GM23248 (cell line): ENCODE measurements at regions not wholly inside any gene's neighbourhood (a gene's known extent, or its start where the extent isn't known, plus 50 kb on each side); places are given as distances from the start of the nearest gene placed in this dataset.

Experiments
- EZH2 ChIP-seq: fragments of 200-600 bp; sonication (generic); IDR thresholded peaks from 2 replicates; pipeline ENCODE4 v1.6.1; 2018; ENCODE audit warnings: antibody characterized with exemption, mild to moderate bottlenecking; ENCODE audit not compliant: insufficient read depth, poor library complexity, severe bottlenecking
- EZH2phosphoT487 ChIP-seq: fragments of 200-600 bp; sonication (generic); IDR thresholded peaks from 2 replicates; pipeline ENCODE4 v1.6.1; 2018; ENCODE audit warnings: antibody characterized with exemption, moderate library complexity, mild to moderate bottlenecking, low read depth; ENCODE audit not compliant: insufficient read depth

DNA sequence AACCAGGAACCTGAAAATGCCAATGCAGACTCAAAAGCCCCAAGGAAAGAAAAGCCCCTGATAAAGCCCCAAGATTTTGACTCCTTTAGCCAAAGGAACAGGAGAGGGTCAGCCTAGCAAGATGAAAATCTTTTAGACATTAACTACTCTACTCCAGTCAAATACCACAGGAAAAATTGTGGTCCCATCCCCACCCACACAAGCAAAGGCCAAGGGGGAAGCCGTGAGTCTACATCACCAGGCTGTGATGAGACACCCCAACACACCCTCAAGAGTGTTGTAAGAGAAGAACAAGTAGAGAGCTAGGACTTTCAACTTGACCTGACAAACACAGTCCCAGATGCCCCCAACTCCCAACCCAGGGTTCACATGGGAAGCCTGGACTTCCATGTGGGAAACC, 192.8 kb upstream of the NR5A2 start:
- TF ChIP-seq EZH2phosphoT487 (no peak), EZH2 (no peak)
